Endothelial cell of umbilical vein (primary cell): ENCODE measurements at regions not wholly inside any gene's neighbourhood (a gene's known extent, or its start where the extent isn't known, plus 50 kb on each side); places are given as distances from the start of the nearest gene placed in this dataset.

Experiments
- EZH2 ChIP-seq: IDR thresholded peaks from 2 replicates; pipeline ENCODE4 v1.6.1; 2012; ENCODE audit warnings: borderline replicate concordance, low read depth, mild to moderate bottlenecking, moderate library complexity, low read length, inconsistent platforms; ENCODE audit not compliant: severe bottlenecking
- FOS ChIP-seq: IDR thresholded peaks from 2 replicates; pipeline ENCODE4 v1.6.1; 2011; ENCODE audit warnings: mild to moderate bottlenecking, low read length, moderate library complexity, borderline replicate concordance; ENCODE audit not compliant: insufficient read depth
- GATA2 ChIP-seq: IDR thresholded peaks from 2 replicates; pipeline ENCODE4 v1.7.0; 2011; ENCODE audit warnings: low read depth, mild to moderate bottlenecking, moderate library complexity, mixed read lengths, low read length; ENCODE audit not compliant: insufficient read length, insufficient read depth
- JUN ChIP-seq: IDR thresholded peaks from 2 replicates; pipeline ENCODE4 v1.6.1; 2011; ENCODE audit warnings: borderline replicate concordance, low read depth; ENCODE audit not compliant: insufficient read length, insufficient read depth
- MAX ChIP-seq: IDR thresholded peaks from 2 replicates; pipeline ENCODE4 v1.6.1; 2011; ENCODE audit not compliant: insufficient read depth, insufficient read length
- POLR2A ChIP-seq: IDR thresholded peaks from 2 replicates; pipeline ENCODE4 v1.6.1; 2012; ENCODE audit warnings: low read depth, mild to moderate bottlenecking, control low read depth, low read length
- POLR2AphosphoS5 ChIP-seq: IDR thresholded peaks from 2 replicates; pipeline ENCODE4 v1.6.1; 2012; ENCODE audit warnings: low read depth, mild to moderate bottlenecking, control low read depth, low read length, moderate library complexity; ENCODE audit not compliant: insufficient read depth
- TF ChIP-seq, protein P1 (sequence below), 2 donors: IDR thresholded peaks; 1 replicate in 1 of 2; 2 replicates in 1 of 2; pipeline ENCODE4 v1.5.1; 2011; ENCODE audit warnings: low read length in 2 of 2, mild to moderate bottlenecking in 2 of 2, moderate library complexity in 2 of 2, control low read depth in 1 of 2, inconsistent platforms in 1 of 2, low read depth in 1 of 2; ENCODE audit not compliant: insufficient read depth in 1 of 2; ENCODE audit errors: extremely low read depth in 1 of 2

DNA sequence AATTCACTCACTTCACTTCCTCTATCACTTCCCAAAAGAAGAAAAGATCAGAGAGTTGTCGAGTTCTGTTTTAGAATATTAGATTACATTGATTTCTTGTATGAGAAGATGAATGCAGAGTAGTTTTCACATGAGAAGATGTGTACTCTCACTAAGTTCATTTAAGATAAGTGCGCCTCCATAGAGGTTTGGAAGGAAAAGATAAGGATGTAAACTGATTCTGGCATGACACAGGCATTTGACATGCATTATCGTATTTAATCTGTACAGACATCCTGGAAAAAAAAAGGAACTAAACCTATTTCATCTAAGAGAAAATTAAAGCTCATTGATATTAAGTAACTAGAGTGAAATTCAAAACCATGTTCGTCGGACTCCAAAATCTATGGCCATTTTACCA lies 152.2 kb upstream of the CRIM1 start:
- TF ChIP-seq, protein P1, sequence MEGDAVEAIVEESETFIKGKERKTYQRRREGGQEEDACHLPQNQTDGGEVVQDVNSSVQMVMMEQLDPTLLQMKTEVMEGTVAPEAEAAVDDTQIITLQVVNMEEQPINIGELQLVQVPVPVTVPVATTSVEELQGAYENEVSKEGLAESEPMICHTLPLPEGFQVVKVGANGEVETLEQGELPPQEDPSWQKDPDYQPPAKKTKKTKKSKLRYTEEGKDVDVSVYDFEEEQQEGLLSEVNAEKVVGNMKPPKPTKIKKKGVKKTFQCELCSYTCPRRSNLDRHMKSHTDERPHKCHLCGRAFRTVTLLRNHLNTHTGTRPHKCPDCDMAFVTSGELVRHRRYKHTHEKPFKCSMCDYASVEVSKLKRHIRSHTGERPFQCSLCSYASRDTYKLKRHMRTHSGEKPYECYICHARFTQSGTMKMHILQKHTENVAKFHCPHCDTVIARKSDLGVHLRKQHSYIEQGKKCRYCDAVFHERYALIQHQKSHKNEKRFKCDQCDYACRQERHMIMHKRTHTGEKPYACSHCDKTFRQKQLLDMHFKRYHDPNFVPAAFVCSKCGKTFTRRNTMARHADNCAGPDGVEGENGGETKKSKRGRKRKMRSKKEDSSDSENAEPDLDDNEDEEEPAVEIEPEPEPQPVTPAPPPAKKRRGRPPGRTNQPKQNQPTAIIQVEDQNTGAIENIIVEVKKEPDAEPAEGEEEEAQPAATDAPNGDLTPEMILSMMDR (IDR thresholded peaks at IDR 0.05; ENCODE audit: extremely low read depth in 1 of 2, insufficient read depth in 1 of 2, low read depth in 1 of 2, low read length in 2 of 2), result no peak
- TF ChIP-seq POLR2A (no peak), EZH2 (no peak), MAX (no peak), FOS (no peak), POLR2AphosphoS5 (no peak), JUN (no peak), GATA2 (no peak)
